Heart left ventricle (tissue), 13 donors: ENCODE measurements at regions not wholly inside any gene's neighbourhood (a gene's known extent, or its start where the extent isn't known, plus 50 kb on each side); places are given as distances from the start of the nearest gene placed in this dataset.

Experiments
- CTCF ChIP-seq, 12 donors: fragments of 200-600 bp; sonication (generic) in 4 of 12; IDR thresholded peaks; one replicate each; pipeline versions ENCODE4 v1.5.0 to v1.8.0; 2018 to 2022; ENCODE audit warnings: antibody characterized with exemption in 12 of 12, mild to moderate bottlenecking in 5 of 12
- POLR2A ChIP-seq, 2 donors: fragments of 450-650 bp; IDR thresholded peaks; one replicate each; pipeline ENCODE4 v1.6.1; 2017; ENCODE audit warnings: antibody characterized with exemption in 2 of 2, mild to moderate bottlenecking in 2 of 2, moderate library complexity in 2 of 2
- donor health status: ischemic (EF 13 %, LVEDD 7.1; RV severe dilation, severe dysfunction).
- donor health status: DM: no; HTN: yes; CAD: no.
- donor health status: DM: no; HTN: no; CAD: no.
- donor health status: ischemic (EF 25% LVEDD 6.9; RV normal size, moderate dysfunction).
- donor health status: ischemic (EF 25% LVEDD 5.7; RV mildly dilated, moderate dysfunction).
- donor health status: ischemic (EF 35%, LVEDD 5.7; RV mildly dilated, moderate dysfunction).
- donor health status: nonischemic (EF 11% LVEDD 7.7; RV severe dilation, severe dysfunction).
- donor health status: DM: yes; HTN: yes; CAD: no.
- donor health status: PGD.
- donor health status: ischemic (EF 29% LVEDD 5.4; RV normal size, mild dysfunction).
- donor health status: nonischemic (EF 23%, LVEDD 6.1; RV moderate dilation, normal function).

- TF ChIP-seq CTCF (IDR thresholded peaks at IDR 0.05) (no peak), POLR2A (IDR thresholded peaks at IDR 0.05) (no peak)
Measured at GRCh38 chr2:3060049-3060448, 317.6 kb downstream of the EIPR1 start.
